PFSK-1 (cell line): ENCODE measurements at regions not wholly inside any gene's neighbourhood (a gene's known extent, or its start where the extent isn't known, plus 50 kb on each side); places are given as distances from the start of the nearest gene placed in this dataset.

ENCODE experiments used
- FOXP2 ChIP-seq: optimal IDR thresholded peaks from 2 replicates; pipeline ENCODE3; 2011; ENCODE audit warnings: borderline replicate concordance, control low read depth, inconsistent platforms; ENCODE audit not compliant: insufficient read depth; ENCODE audit errors: extremely low read length, extremely low read depth
- POLR2AphosphoS5 ChIP-seq: IDR thresholded peaks from 2 replicates; pipeline ENCODE4 v1.6.1; 2012; ENCODE audit warnings: low read depth, mild to moderate bottlenecking, control low read depth, low read length, moderate library complexity
- REST ChIP-seq, 2 experiments: IDR thresholded peaks; 2 replicates each; pipeline versions ENCODE4 v1.6.1 to v1.8.0; 2011 to 2012; ENCODE audit warnings: low read depth in 2 of 2, low read length in 2 of 2, control low read depth in 1 of 2, inconsistent platforms in 1 of 2, mild to moderate bottlenecking in 1 of 2, moderate library complexity in 1 of 2; ENCODE audit not compliant: insufficient read depth in 1 of 2
- SIN3A ChIP-seq: IDR thresholded peaks from 2 replicates; pipeline ENCODE4 v1.6.1; 2012; ENCODE audit warnings: mild to moderate bottlenecking, low read length, moderate library complexity, borderline replicate concordance; ENCODE audit not compliant: insufficient read depth
- TAF1 ChIP-seq: IDR thresholded peaks from 2 replicates; pipeline ENCODE4 v1.6.1; 2012; ENCODE audit warnings: low read length, control low read depth, borderline replicate concordance; ENCODE audit not compliant: insufficient read depth

- no peak for TF ChIP-seq POLR2AphosphoS5
- no peak for TF ChIP-seq REST (IDR thresholded peaks at IDR 0.05; ENCODE audit: insufficient read depth in 1 of 2, low read depth in 2 of 2, low read length in 2 of 2)
- TF ChIP-seq TAF1: no peak
- no peak for TF ChIP-seq SIN3A
- TF ChIP-seq FOXP2: no peak
Observed at GRCh38 chr10:93146336-93146735, 72.6 kb downstream of the CYP26A1 start.

- TF ChIP-seq FOXP2: no peak
Observed at GRCh38 chr10:93147281-93147680, 73.6 kb downstream of the CYP26A1 start.

GRCh38 chr10:93148476-93148875, 74.8 kb downstream of the CYP26A1 start:
- no peak for TF ChIP-seq REST (IDR thresholded peaks at IDR 0.05; ENCODE audit: insufficient read depth in 1 of 2, low read depth in 2 of 2, low read length in 2 of 2)
- TF ChIP-seq SIN3A: no peak
- TF ChIP-seq POLR2AphosphoS5: no peak
- TF ChIP-seq TAF1: no peak
- TF ChIP-seq FOXP2: no peak

GRCh38 chr10:93149761-93150160, 76.1 kb downstream of the CYP26A1 start:
- no peak for TF ChIP-seq SIN3A
- no peak for TF ChIP-seq FOXP2
- TF ChIP-seq TAF1: no peak
- no peak for TF ChIP-seq POLR2AphosphoS5
- TF ChIP-seq REST (IDR thresholded peaks at IDR 0.05; ENCODE audit: insufficient read depth in 1 of 2, low read depth in 2 of 2, low read length in 2 of 2): no peak

GRCh38 chr10:93150289-93150688, 76.6 kb downstream of the CYP26A1 start:
- TF ChIP-seq POLR2AphosphoS5 (no peak), REST (IDR thresholded peaks at IDR 0.05; ENCODE audit: insufficient read depth in 1 of 2, low read depth in 2 of 2, low read length in 2 of 2) (no peak), FOXP2 (no peak), SIN3A (no peak)
